Astrocyte of the cerebellum (primary cell): ENCODE measurements at regions not wholly inside any gene's neighbourhood (a gene's known extent, or its start where the extent isn't known, plus 50 kb on each side); places are given as distances from the start of the nearest gene placed in this dataset.
A peak's percentile ranks its signal among the peaks of the same experiment; 100 is the strongest.

Experiments
- DNase-seq: peaks from one replicate; pipeline ENCODE4 v3.0.0-alpha.2; 2011; ENCODE audit warnings: low read depth
- H3K4me3 ChIP-seq: 2 replicates; pipeline ENCODE4 v1.5.1; 2011; ENCODE audit warnings: mild to moderate bottlenecking, low read depth, low read length, moderate library complexity
- in situ Hi-C: cut with HindIII; loops from 2 replicates; pipeline ENCODE4 v1.10.0; 2017; ENCODE audit warnings: low sequenced_read_pairs
- TF ChIP-seq, protein P1 (sequence below): IDR thresholded peaks from 2 replicates; pipeline ENCODE4 v1.5.1; 2012; ENCODE audit warnings: low read length, low read depth, moderate library complexity, mild to moderate bottlenecking; ENCODE audit errors: missing control alignments

DNA sequence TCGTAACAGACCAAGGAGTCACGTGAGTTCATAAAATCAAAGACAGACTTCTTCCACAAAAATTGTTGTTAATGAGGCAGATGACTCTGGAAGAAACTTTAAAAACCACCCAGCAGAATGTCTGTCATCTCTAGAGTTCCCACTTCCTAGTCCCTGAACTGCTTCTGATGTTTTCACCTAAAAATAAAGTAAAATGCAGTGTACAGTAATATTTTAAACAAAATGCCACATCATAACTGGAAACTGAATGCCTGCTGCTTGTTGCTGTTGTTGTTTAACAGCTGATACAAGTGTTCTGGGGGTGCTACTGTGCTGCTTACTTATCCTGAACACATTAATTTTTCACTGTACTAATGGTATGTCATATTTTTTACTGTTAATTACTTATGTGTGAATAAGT lies 577.2 kb downstream of the MTRR start:
- in situ Hi-C loops = no loop called here
- TF ChIP-seq, protein P1, sequence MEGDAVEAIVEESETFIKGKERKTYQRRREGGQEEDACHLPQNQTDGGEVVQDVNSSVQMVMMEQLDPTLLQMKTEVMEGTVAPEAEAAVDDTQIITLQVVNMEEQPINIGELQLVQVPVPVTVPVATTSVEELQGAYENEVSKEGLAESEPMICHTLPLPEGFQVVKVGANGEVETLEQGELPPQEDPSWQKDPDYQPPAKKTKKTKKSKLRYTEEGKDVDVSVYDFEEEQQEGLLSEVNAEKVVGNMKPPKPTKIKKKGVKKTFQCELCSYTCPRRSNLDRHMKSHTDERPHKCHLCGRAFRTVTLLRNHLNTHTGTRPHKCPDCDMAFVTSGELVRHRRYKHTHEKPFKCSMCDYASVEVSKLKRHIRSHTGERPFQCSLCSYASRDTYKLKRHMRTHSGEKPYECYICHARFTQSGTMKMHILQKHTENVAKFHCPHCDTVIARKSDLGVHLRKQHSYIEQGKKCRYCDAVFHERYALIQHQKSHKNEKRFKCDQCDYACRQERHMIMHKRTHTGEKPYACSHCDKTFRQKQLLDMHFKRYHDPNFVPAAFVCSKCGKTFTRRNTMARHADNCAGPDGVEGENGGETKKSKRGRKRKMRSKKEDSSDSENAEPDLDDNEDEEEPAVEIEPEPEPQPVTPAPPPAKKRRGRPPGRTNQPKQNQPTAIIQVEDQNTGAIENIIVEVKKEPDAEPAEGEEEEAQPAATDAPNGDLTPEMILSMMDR = no peak

DNA sequence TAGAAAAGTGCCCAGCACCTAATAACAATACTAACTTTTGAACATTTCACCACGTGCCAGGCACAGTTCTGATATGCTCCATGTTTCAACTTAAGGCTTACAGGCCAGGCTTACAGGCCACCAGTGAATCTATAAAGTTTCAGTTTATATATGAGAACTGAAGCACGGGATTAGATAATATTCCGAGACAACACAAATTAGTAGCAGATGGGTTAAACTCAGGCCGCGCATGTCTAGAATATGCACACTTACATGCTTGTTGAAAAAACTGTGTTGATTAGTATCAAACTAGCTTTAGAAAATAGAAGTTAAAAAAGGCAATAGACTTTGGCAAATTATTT lies 587.9 kb downstream of the MTRR start:
- H3K4me3 ChIP-seq = peak overlapping the region; percentile 90
- in situ Hi-C loops = no loop called here
- no peak for DNase-seq

More for the DNA sequence above, 577.2 kb downstream of the MTRR start:
- DNase-seq = no peak
- no peak overlapping the region for H3K4me3 ChIP-seq

DNA sequence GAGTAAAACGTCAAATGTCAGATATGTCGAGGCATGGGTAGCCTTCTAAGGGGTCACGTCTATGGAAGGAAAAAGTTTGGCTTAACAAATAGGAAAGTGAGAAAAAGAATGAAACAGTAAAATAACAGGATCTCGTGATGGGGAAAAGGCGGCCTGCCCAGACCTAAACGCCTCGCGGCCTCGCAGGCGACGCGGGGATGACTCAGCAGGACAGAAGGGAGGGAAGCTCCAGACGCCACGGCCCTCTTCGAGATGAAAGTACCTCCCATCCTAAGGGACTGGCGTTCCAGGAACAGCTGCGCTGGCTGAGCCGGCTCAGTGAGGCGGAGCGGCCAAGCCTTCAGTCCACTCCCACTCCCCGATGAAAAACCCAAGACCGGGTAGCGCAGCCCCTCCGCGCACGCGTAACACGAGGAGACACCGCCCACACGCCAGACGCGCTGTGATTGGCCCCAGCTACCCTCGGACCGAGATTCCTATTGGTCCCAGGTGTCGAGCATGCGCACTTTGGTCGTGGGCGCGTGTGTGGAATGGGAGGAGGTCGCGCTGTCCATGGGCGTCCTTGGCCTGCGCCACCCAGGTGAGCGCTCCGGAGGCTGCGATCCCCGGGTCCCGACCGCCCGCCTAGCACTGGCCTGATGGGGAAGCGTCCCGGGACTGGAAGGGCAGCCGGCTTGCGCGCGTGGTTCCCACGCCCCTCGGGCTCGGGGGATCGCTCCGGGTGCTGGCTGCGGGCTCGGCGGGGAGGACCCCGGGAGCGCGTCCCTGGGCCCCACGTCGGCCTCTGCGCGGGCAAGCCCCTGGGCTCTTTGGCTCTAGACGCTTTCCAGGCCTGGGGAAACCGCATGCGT lies 588.5 kb downstream of the MTRR start:
- TF ChIP-seq, protein P1 = no peak
- DNase-seq = peak; percentile 92
- in situ Hi-C loops = no loop called here
- peak overlapping the region; percentile 90 for H3K4me3 ChIP-seq

More for the DNA sequence above, 587.9 kb downstream of the MTRR start:
- TF ChIP-seq, protein P1 = no peak

DNA sequence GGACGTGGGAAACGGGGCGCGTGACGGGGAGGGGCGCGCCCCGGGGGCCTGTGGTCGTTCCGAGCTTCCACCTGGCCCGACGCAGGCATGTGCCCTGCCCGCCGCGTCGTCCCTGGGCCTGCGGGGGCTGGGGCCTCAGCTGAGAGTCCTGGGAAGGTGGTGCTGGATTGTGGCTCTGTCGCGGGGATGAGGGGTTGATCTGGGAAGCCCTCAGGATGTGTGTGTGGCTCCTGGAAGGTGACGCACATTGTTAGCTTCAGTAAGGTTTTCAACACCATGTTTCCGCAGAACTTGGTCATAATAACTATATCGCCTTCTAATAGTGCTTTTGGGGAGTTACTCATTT lies 589.1 kb downstream of the MTRR start:
- in situ Hi-C loops = no loop called here
- DNase-seq = no peak
- TF ChIP-seq, protein P1 = no peak
- H3K4me3 ChIP-seq = peak overlapping the region; percentile 90

DNA sequence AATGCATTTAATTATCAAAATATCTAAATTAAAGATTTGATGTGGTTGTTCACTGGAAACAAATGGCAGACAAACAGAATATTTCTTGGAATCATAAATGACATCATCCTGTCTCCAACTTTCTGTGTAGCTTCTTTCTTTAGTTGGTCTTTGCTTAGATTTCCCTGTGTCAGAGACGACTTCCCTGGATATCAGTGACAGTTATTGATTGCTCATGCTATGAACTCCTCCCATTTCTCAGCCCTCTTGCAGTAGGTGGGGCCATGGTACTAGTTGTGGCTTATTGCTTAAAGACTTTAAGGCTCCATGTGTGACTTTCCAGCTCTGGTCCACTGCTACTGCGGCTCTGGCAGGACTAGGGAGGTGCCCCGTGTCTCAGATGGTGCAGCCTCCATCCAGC lies 592.6 kb downstream of the MTRR start:
- no peak for DNase-seq
- in situ Hi-C loops = no loop called here
- TF ChIP-seq, protein P1 = no peak
- no peak overlapping the region for H3K4me3 ChIP-seq

DNA sequence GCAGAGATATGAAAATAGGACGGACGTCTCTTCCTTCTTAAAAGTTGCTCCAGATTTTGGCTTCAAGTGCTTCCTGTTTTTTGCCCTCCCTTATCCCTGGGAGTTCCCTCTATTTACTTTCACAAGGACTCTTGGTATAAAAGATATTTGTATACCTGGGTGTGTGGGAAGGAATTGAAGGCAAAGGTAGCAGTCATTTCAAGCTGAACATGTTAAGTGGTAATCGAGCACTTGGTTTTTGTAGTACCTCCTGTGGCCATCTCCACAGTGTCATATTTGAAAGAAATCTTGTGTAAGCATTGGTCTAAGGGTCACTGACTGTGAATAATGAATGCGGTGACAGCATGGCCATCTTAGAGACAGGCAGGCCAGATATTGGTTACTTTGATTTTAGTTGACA lies 593.6 kb downstream of the MTRR start:
- H3K4me3 ChIP-seq = no peak overlapping the region
- TF ChIP-seq, protein P1 = no peak
- no peak for DNase-seq
- in situ Hi-C loops = no loop called here
